Adrenal gland (tissue), 9 donors: ENCODE measurements at regions not wholly inside any gene's neighbourhood (a gene's known extent, or its start where the extent isn't known, plus 50 kb on each side); places are given as distances from the start of the nearest gene placed in this dataset.

Experiments
- DNase-seq, 7 donors: peaks; one replicate each; pipeline ENCODE4 v3.0.0-alpha.2; 2019 to 2020
- H3K27ac ChIP-seq, 5 donors: fragments of 200-600 bp; sonication (generic) in 4 of 5; 1 replicate in 3 of 5; 2 replicates in 2 of 5; pipeline versions ENCODE4 v1.5.1 to v1.8.0; 2016 to 2020; ENCODE audit warnings: mild to moderate bottlenecking in 1 of 5
- H3K27me3 ChIP-seq: fragments of 200-600 bp; 2 replicates; pipeline ENCODE4 v1.8.0; 2021
- H3K36me3 ChIP-seq, 2 donors: fragments of 200-600 bp; replicated peaks in 1 of 2; 1 replicate in 1 of 2; 2 replicates in 1 of 2; pipeline versions ENCODE4 v1.5.1 to v1.8.0; 2018 to 2022
- H3K4me1 ChIP-seq, 2 donors: fragments of 200-600 bp; replicated peaks in 1 of 2; 1 replicate in 1 of 2; 2 replicates in 1 of 2; pipeline versions ENCODE4 v1.5.1 to v1.8.0; 2018 to 2021
- H3K4me3 ChIP-seq, 4 donors: fragments of 200-600 bp; sonication (generic) in 3 of 4; one replicate each; pipeline ENCODE4 v1.5.1; 2016 to 2018
- H3K9me3 ChIP-seq, 3 donors: fragments of 200-600 bp; sonication (generic) in 1 of 3; replicated peaks in 1 of 3; 1 replicate in 2 of 3; 2 replicates in 1 of 3; pipeline versions ENCODE4 v1.5.1 to v1.8.0; 2016 to 2021
- POLR2A ChIP-seq, 2 donors: fragments of 450-650 bp; IDR thresholded peaks; one replicate each; pipeline ENCODE4 v1.6.1; 2017; ENCODE audit warnings: antibody characterized with exemption in 2 of 2, mild to moderate bottlenecking in 2 of 2, moderate library complexity in 1 of 2
- WGBS, 4 donors: extraction: QIAGEN DNeasy Blood & Tissue Kit in 2 of 4; methylation state at CpG; one replicate each; pipeline versions ENCODE4 v1.1.5 to v1.1.7; 2013 to 2017; 5-methylcytosine and 5-hydroxymethylcytosine counted together
- intact Hi-C, 2 donors: fragments of 100-400 bp; cut with DNase I; formaldehyde crosslinking; loops; one replicate each; pipeline versions ENCODE4 v1.14.1 to v1.15.0; 2022 to 2023
- TF ChIP-seq, protein P1 (sequence below), 6 experiments: fragments of 450-650 bp in 4 of 6; fragments of 200-600 bp in 2 of 6; sonication (generic) in 1 of 6; IDR thresholded peaks; 1 replicate in 5 of 6; 2 replicates in 1 of 6; pipeline versions ENCODE4 v1.5.1 to v1.8.0; 2016 to 2021; ENCODE audit warnings: antibody characterized with exemption in 6 of 6, mild to moderate bottlenecking in 2 of 6, moderate library complexity in 1 of 6
- donor health status: healthy with polysubstance abuse.
- donor health status: Bipolar disorder and iron deficiency.
- donor health status: DM: yes; HTN: yes; CAD: no.
- donor health status: DM: no; HTN: no; CAD: no.
- donor health status: DM: no; HTN: no; CAD: no.

DNA sequence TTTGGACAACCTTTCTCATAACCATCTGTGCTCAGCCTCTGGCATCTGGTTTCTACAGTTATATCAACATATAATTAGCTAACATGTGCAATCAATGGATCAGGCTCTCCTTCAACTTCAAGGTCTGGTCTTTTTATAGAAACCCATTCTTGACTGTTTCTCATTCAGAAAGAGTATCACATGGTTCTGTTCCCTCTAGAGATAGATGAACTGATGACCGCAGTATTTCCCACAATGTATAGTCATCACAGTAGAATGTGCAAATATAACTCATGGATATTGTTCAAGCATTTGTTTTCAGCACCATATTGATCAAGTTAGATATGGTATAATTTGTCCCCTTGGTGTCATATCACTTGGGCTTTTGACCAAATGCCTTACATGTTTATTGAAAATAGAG lies 656.2 kb downstream of the FRK start:
- 91 to 100% (median 95%) methylated on average over 1 of the region's 1 CpG for WGBS, 4 donors
- intact Hi-C loops: no loop called here

GRCh38 chr6:115398607-115399006 lies 662.1 kb downstream of the FRK start:
- Histone ChIP-seq H3K27me3 (no peaks in the 10 kb centered on the region), H3K36me3 (no peaks in the 10 kb centered on the region), H3K27ac (no peak overlapping the region), H3K4me3 (no peak overlapping the region), H3K4me1 (no peaks in the 10 kb centered on the region), H3K9me3 (no peaks in the 10 kb centered on the region)
- no peak for DNase-seq
- TF ChIP-seq, protein P1, sequence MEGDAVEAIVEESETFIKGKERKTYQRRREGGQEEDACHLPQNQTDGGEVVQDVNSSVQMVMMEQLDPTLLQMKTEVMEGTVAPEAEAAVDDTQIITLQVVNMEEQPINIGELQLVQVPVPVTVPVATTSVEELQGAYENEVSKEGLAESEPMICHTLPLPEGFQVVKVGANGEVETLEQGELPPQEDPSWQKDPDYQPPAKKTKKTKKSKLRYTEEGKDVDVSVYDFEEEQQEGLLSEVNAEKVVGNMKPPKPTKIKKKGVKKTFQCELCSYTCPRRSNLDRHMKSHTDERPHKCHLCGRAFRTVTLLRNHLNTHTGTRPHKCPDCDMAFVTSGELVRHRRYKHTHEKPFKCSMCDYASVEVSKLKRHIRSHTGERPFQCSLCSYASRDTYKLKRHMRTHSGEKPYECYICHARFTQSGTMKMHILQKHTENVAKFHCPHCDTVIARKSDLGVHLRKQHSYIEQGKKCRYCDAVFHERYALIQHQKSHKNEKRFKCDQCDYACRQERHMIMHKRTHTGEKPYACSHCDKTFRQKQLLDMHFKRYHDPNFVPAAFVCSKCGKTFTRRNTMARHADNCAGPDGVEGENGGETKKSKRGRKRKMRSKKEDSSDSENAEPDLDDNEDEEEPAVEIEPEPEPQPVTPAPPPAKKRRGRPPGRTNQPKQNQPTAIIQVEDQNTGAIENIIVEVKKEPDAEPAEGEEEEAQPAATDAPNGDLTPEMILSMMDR (IDR thresholded peaks at IDR 0.05): no peak
- no peak for TF ChIP-seq POLR2A (IDR thresholded peaks at IDR 0.05)
- intact Hi-C loops: no loop called here
- 66 to 85% (median 72%) methylated on average over 1 of the region's 1 CpG for WGBS, 4 donors

More for the DNA sequence above, 656.2 kb downstream of the FRK start:
- Histone ChIP-seq H3K27me3 (no peaks in the 10 kb centered on the region), H3K9me3 (no peaks in the 10 kb centered on the region), H3K27ac (no peak overlapping the region), H3K4me3 (no peak overlapping the region), H3K4me1 (no peaks in the 10 kb centered on the region), H3K36me3 (no peaks in the 10 kb centered on the region)
- TF ChIP-seq, protein P1 (IDR thresholded peaks at IDR 0.05): no peak
- TF ChIP-seq POLR2A (IDR thresholded peaks at IDR 0.05): no peak
- DNase-seq: no peak

- H3K4me3 ChIP-seq: no peak overlapping the region
- no peaks in the 10 kb centered on the region for H3K27me3 ChIP-seq
- no peak for TF ChIP-seq POLR2A (IDR thresholded peaks at IDR 0.05)
- TF ChIP-seq, protein P1 (IDR thresholded peaks at IDR 0.05): no peak
- DNase-seq: no peak
- no peaks in the 10 kb centered on the region for H3K36me3 ChIP-seq
- H3K27ac ChIP-seq: no peak overlapping the region
- WGBS, 4 donors: 77 to 91% (median 84%) methylated on average over 5 to 6 of the region's 6 CpGs
- H3K4me1 ChIP-seq: no peaks in the 10 kb centered on the region
- intact Hi-C loops: no loop called here
- H3K9me3 ChIP-seq: no peaks in the 10 kb centered on the region
These were observed 664.4 kb downstream of the FRK start for GRCh38 chr6:115396112-115396906.

- Histone ChIP-seq H3K36me3 (no peaks in the 10 kb centered on the region), H3K27ac (no peak overlapping the region), H3K9me3 (no peaks in the 10 kb centered on the region), H3K4me3 (no peak overlapping the region), H3K4me1 (no peaks in the 10 kb centered on the region), H3K27me3 (no peaks in the 10 kb centered on the region)
- intact Hi-C loops: no loop called here
- TF ChIP-seq POLR2A (IDR thresholded peaks at IDR 0.05): no peak
- TF ChIP-seq, protein P1 (IDR thresholded peaks at IDR 0.05): no peak
- 85 to 94% (median 91%) methylated on average over 5 of the region's 5 CpGs; no CpG with 5 or more reads in 1 of the 4 donors for WGBS, 4 donors
- DNase-seq: no peak
These were observed 666.9 kb downstream of the FRK start for GRCh38 chr6:115393821-115394220.
